KOPT-K1 (cell line): ENCODE measurements at regions not wholly inside any gene's neighbourhood (a gene's known extent, or its start where the extent isn't known, plus 50 kb on each side); places are given as distances from the start of the nearest gene placed in this dataset.
"Not testable (repeated sequence)": the region's sequence is repeated elsewhere in the genome, so short reads cannot be mapped to it uniquely, and the experiment has no call there.

Source experiments
- H3K27ac ChIP-seq: fragments of 200-600 bp; sonication (generic); 2 replicates; pipeline ENCODE4 v1.5.1; 2016; ENCODE audit warnings: antibody characterized with exemption, mild to moderate bottlenecking, low read depth, low read length; ENCODE audit not compliant: poor library complexity, severe bottlenecking
- H3K36me3 ChIP-seq: fragments of 200-600 bp; sonication (generic); 2 replicates; pipeline ENCODE4 v1.5.1; 2017; ENCODE audit warnings: antibody characterized with exemption, mild to moderate bottlenecking, low read length, moderate library complexity; ENCODE audit not compliant: insufficient read depth
- H3K9me3 ChIP-seq: fragments of 200-600 bp; sonication (generic); 2 replicates; pipeline ENCODE4 v1.5.1; 2017; ENCODE audit warnings: antibody characterized with exemption, low read length, mild to moderate bottlenecking; ENCODE audit not compliant: insufficient read depth, poor library complexity, severe bottlenecking

GRCh38 chr4:4006356-4006755 is 220.4 kb downstream of the OTOP1 start:
- not testable (repeated sequence) for H3K9me3 ChIP-seq, H3K27ac ChIP-seq, H3K36me3 ChIP-seq

GRCh38 chr4:4019071-4019470 is 207.7 kb downstream of the OTOP1 start:
- not testable (repeated sequence) for H3K27ac ChIP-seq, H3K9me3 ChIP-seq, H3K36me3 ChIP-seq

GRCh38 chr4:4021161-4021560 is 205.6 kb downstream of the OTOP1 start:
- H3K9me3 ChIP-seq, H3K27ac ChIP-seq, H3K36me3 ChIP-seq: not testable (repeated sequence)

GRCh38 chr4:4026708-4027107 is 200.0 kb downstream of the OTOP1 start:
- not testable (repeated sequence) for H3K36me3 ChIP-seq, H3K27ac ChIP-seq, H3K9me3 ChIP-seq

GRCh38 chr4:4028752-4029151 is 198.0 kb downstream of the OTOP1 start:
- not testable (repeated sequence) for H3K9me3 ChIP-seq, H3K27ac ChIP-seq, H3K36me3 ChIP-seq

- H3K9me3 ChIP-seq, H3K36me3 ChIP-seq, H3K27ac ChIP-seq: not testable (repeated sequence)
Observed at GRCh38 chr4:4030509-4030908, 196.2 kb downstream of the OTOP1 start.

GRCh38 chr4:4031446-4032135 is 195.1 kb downstream of the OTOP1 start:
- H3K27ac ChIP-seq, H3K9me3 ChIP-seq, H3K36me3 ChIP-seq: not testable (repeated sequence)

- not testable (repeated sequence) for H3K36me3 ChIP-seq, H3K9me3 ChIP-seq, H3K27ac ChIP-seq
Observed at GRCh38 chr4:4032364-4032763, 194.4 kb downstream of the OTOP1 start.

- H3K36me3 ChIP-seq, H3K9me3 ChIP-seq, H3K27ac ChIP-seq: not testable (repeated sequence)
Observed at GRCh38 chr4:4032801-4033605, 193.7 kb downstream of the OTOP1 start.

GRCh38 chr4:4037399-4038138 is 189.2 kb downstream of the OTOP1 start:
- not testable (repeated sequence) for H3K27ac ChIP-seq, H3K9me3 ChIP-seq, H3K36me3 ChIP-seq

- H3K9me3 ChIP-seq, H3K27ac ChIP-seq: not testable (repeated sequence)
Observed at GRCh38 chr4:4045823-4046222, 180.9 kb downstream of the OTOP1 start.

GRCh38 chr4:4046686-4047085 is 180.0 kb downstream of the OTOP1 start:
- H3K27ac ChIP-seq, H3K36me3 ChIP-seq, H3K9me3 ChIP-seq: not testable (repeated sequence)

More at GRCh38 chr4:4045823-4046222, 180.9 kb downstream of the OTOP1 start:
- not testable (repeated sequence) for H3K36me3 ChIP-seq

- H3K27ac ChIP-seq, H3K36me3 ChIP-seq, H3K9me3 ChIP-seq: not testable (repeated sequence)
Observed at GRCh38 chr4:4047202-4047601, 179.5 kb downstream of the OTOP1 start.

- not testable (repeated sequence) for H3K9me3 ChIP-seq, H3K36me3 ChIP-seq, H3K27ac ChIP-seq
Observed at GRCh38 chr4:4048227-4048626, 178.5 kb downstream of the OTOP1 start.

- not testable (repeated sequence) for H3K36me3 ChIP-seq, H3K9me3 ChIP-seq, H3K27ac ChIP-seq
Observed at GRCh38 chr4:4050781-4051180, 175.9 kb downstream of the OTOP1 start.
